NB4 (cell line): ENCODE measurements at regions not wholly inside any gene's neighbourhood (a gene's known extent, or its start where the extent isn't known, plus 50 kb on each side); places are given as distances from the start of the nearest gene placed in this dataset.

ENCODE experiments used
- POLR2A ChIP-seq: IDR thresholded peaks from 2 replicates; pipeline ENCODE4 v1.6.1; 2011; ENCODE audit warnings: mild to moderate bottlenecking; ENCODE audit not compliant: insufficient read length; ENCODE audit errors: extremely low read depth
- TF ChIP-seq, protein P1 (sequence below): IDR thresholded peaks from one replicate; pipeline ENCODE4 v1.5.1; 2012; ENCODE audit warnings: low read depth, low read length
- TF ChIP-seq, protein P2 (sequence below): IDR thresholded peaks from 2 replicates; pipeline ENCODE4 v1.6.1; 2011; ENCODE audit warnings: low read depth, low read length

DNA sequence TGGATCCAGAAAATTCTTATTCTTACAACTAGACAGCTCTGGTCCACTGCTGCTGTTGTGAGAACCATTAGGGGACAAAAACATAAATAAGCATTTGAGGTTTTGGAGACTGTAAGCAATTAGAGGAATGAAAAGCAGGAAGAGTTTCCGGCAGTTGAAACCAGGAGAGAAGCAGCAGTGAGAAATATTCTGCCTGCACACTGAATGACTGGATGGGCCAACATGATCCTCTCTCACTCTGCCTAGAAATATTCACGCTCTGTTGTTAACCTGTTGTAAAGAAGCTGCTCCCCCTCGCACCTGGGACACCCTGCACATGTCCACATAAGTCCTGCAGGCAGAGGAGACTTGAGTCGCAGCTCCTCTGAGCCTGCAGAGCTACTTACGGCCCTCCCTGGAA, 60.4 kb upstream of the RNF152 start:
- TF ChIP-seq, protein P1, sequence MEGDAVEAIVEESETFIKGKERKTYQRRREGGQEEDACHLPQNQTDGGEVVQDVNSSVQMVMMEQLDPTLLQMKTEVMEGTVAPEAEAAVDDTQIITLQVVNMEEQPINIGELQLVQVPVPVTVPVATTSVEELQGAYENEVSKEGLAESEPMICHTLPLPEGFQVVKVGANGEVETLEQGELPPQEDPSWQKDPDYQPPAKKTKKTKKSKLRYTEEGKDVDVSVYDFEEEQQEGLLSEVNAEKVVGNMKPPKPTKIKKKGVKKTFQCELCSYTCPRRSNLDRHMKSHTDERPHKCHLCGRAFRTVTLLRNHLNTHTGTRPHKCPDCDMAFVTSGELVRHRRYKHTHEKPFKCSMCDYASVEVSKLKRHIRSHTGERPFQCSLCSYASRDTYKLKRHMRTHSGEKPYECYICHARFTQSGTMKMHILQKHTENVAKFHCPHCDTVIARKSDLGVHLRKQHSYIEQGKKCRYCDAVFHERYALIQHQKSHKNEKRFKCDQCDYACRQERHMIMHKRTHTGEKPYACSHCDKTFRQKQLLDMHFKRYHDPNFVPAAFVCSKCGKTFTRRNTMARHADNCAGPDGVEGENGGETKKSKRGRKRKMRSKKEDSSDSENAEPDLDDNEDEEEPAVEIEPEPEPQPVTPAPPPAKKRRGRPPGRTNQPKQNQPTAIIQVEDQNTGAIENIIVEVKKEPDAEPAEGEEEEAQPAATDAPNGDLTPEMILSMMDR = no peak
- no peak for TF ChIP-seq POLR2A
- TF ChIP-seq, protein P2, sequence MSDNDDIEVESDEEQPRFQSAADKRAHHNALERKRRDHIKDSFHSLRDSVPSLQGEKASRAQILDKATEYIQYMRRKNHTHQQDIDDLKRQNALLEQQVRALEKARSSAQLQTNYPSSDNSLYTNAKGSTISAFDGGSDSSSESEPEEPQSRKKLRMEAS = no peak
